Lung (tissue), 11 donors: ENCODE measurements at regions not wholly inside any gene's neighbourhood (a gene's known extent, or its start where the extent isn't known, plus 50 kb on each side); places are given as distances from the start of the nearest gene placed in this dataset.
A peak's percentile ranks its signal among the peaks of the same experiment; 100 is the strongest.
"Not testable (repeated sequence)": the region's sequence is repeated elsewhere in the genome, so short reads cannot be mapped to it uniquely, and the experiment has no call there.

Experiments
- ATAC-seq: fragments of 200-7000 bp; cut with Tn5 transposase; one replicate; pipeline ENCODE4 v1.9.1; 2020; ENCODE audit warnings: moderate number of reproducible peaks; ENCODE audit not compliant: insufficient read depth, low FRiP score
- DNase-seq, 3 donors: peaks; one replicate each; pipeline ENCODE4 v3.0.0-alpha.2; 2013 to 2017
- H3K27ac ChIP-seq, 2 donors: one replicate each; pipeline ENCODE4 v1.5.1; 2013; ENCODE audit warnings: mild to moderate bottlenecking in 2 of 2, moderate library complexity in 2 of 2, control low read depth in 1 of 2, inconsistent platforms in 1 of 2, low read depth in 1 of 2, low read length in 1 of 2
- H3K27me3 ChIP-seq, 3 donors: one replicate each; pipeline ENCODE4 v1.5.1; 2013; ENCODE audit warnings: low read length in 2 of 3; ENCODE audit not compliant: control insufficient read depth in 3 of 3, insufficient read depth in 3 of 3
- H3K36me3 ChIP-seq, 4 donors: one replicate each; pipeline ENCODE4 v1.5.1; 2013; ENCODE audit warnings: low read length in 4 of 4, mild to moderate bottlenecking in 1 of 4, moderate library complexity in 1 of 4; ENCODE audit not compliant: control insufficient read depth in 4 of 4, insufficient read depth in 4 of 4
- H3K4me1 ChIP-seq, 5 donors: one replicate each; pipeline ENCODE4 v1.5.1; 2013; ENCODE audit warnings: low read length in 5 of 5, mild to moderate bottlenecking in 2 of 5, moderate library complexity in 1 of 5; ENCODE audit not compliant: control insufficient read depth in 5 of 5, insufficient read depth in 5 of 5
- H3K4me3 ChIP-seq: one replicate; pipeline ENCODE4 v1.5.1; 2013; ENCODE audit warnings: mild to moderate bottlenecking, control low read depth, moderate library complexity
- H3K9ac ChIP-seq, 2 donors: one replicate each; pipeline ENCODE4 v1.5.1; 2013; ENCODE audit warnings: low read length in 2 of 2, control low read depth in 1 of 2; ENCODE audit not compliant: insufficient read depth in 1 of 2
- H3K9me3 ChIP-seq, 4 donors: one replicate each; pipeline ENCODE4 v1.5.1; 2013; ENCODE audit warnings: low read length in 3 of 4, mild to moderate bottlenecking in 1 of 4, moderate library complexity in 1 of 4; ENCODE audit not compliant: control insufficient read depth in 4 of 4, insufficient read depth in 3 of 4
- whole genome bisulfite sequencing, 2 donors: extraction: QIAGEN DNeasy Blood & Tissue Kit; methylation state at CpG; one replicate each; pipeline ENCODE4 v1.1.7; 2013; 5-methylcytosine and 5-hydroxymethylcytosine counted together
- TF ChIP-seq, protein P1 (sequence below): IDR thresholded peaks from 2 replicates; pipeline ENCODE4 v1.5.1; 2012; ENCODE audit warnings: mild to moderate bottlenecking; ENCODE audit errors: control extremely low read depth, extremely low read depth
- donor health status: control.
- donor health status: control.
- donor health status: Bipolar disorder and iron deficiency.
- donor health status: healthy.
- donor health status: DM: yes; HTN: yes; CAD: no.

DNA sequence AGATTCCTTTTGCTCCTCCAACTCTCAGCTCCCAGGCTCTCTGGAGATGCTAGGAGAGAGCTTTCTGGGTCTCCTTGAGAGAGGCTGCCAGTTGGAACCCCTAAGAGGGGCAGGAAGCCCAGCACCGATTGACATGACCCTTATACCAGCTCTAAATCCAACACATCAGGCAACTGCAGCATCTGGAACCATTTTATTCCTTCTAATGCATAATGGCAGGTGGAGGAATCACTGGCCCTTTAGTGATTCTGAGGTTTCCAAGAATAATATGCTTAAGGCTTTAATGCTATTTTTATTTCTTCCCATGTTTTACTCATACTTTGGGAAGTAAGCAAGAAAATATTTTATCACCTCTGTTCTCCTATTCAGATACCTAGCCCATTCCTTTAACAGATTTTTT, 60.3 kb upstream of the TEX264 start:
- 88 to 91% methylated on average over 1 of the region's 1 CpG for WGBS, 2 donors
- H3K27ac ChIP-seq: no peak overlapping the region
- TF ChIP-seq, protein P1, sequence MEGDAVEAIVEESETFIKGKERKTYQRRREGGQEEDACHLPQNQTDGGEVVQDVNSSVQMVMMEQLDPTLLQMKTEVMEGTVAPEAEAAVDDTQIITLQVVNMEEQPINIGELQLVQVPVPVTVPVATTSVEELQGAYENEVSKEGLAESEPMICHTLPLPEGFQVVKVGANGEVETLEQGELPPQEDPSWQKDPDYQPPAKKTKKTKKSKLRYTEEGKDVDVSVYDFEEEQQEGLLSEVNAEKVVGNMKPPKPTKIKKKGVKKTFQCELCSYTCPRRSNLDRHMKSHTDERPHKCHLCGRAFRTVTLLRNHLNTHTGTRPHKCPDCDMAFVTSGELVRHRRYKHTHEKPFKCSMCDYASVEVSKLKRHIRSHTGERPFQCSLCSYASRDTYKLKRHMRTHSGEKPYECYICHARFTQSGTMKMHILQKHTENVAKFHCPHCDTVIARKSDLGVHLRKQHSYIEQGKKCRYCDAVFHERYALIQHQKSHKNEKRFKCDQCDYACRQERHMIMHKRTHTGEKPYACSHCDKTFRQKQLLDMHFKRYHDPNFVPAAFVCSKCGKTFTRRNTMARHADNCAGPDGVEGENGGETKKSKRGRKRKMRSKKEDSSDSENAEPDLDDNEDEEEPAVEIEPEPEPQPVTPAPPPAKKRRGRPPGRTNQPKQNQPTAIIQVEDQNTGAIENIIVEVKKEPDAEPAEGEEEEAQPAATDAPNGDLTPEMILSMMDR: no peak

DNA sequence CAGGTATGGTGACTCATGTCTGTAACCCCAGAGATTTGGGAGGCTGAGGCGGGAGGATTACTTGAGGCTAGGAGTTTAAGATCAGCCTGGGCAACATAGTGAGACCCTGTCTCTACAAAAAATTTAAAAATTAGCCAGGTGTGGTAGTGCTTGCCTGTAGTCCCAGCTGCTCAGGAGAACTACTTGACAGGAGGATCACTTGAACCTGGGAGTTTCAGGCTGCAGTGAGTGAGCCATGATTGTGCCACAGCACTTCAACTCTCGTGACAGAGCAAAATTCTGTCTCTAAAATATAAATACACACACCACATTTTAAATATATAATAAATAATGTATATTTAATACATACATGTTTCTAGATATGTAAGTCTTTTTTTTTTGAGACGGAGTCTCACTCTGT, 53.5 kb upstream of the TEX264 start:
- Histone ChIP-seq H3K27ac (no peak overlapping the region), H3K9me3 (no peaks in the 10 kb centered on the region), H3K27me3 (no peaks in the 10 kb centered on the region), H3K36me3 (no peaks in the 10 kb centered on the region), H3K4me1 (peaks cover 0 to 17% (median 4%) of the 10 kb centered on the region in 5 donors), H3K9ac (no peak overlapping the region), H3K4me3 (no peak overlapping the region)
- DNase-seq (peak in 1 of 3 donors; percentile 15), ATAC-seq (no peak)
- TF ChIP-seq, protein P1: no peak
- WGBS, 2 donors: 76 to 91% methylated on average over 3 of the region's 3 CpGs

More for the DNA sequence above, 60.3 kb upstream of the TEX264 start:
- Histone ChIP-seq H3K9ac (no peak overlapping the region), H3K9me3 (no peaks in the 10 kb centered on the region), H3K36me3 (no peaks in the 10 kb centered on the region), H3K27me3 (no peaks in the 10 kb centered on the region), H3K4me1 (peaks cover 0 to 2% (median 0%) of the 10 kb centered on the region in 5 donors), H3K4me3 (no peak overlapping the region)
- DNase-seq: no peak
- ATAC-seq: no peak

DNA sequence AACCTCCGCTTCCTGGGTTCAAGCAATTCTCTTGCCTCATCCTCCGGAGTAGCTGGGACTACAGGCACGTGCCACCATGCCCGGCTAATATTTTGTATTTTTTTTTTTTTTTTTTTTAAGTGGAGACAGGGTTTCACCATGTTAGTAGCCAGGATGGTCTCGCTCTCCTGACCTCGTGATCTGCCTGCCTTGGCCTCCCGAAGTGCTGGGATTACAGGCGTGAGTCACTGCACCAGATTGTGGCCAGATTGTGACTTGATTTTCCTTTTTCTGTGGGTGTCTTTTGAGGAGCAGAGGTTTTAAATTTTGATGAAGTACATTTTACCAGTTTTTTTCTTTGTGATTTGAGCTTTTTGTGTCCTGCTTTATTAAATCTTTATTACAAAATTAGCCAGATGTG, 53.0 kb upstream of the TEX264 start:
- H3K27ac ChIP-seq, ATAC-seq: not testable (repeated sequence)
- 70 to 84% methylated on average over 8 of the region's 8 CpGs for WGBS, 2 donors

DNA sequence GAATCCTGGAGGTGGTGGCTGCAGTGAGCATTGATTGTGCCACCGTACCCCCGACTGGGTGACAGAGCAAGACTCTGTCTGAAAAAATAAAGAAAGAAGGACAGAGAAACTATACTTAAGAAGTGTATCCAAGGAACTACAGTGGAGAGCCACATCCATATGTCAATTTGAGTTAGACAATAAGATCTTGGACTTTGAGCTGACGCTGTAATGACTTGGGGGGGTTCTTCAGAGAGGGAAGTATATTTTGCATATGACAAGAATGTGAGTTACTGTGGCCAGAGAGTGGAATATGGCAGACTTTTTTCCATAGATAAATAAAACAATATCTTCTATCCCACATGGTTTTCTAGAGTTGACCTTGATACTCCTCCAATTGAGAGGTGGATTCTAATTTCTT, 52.6 kb upstream of the TEX264 start:
- peaks cover 0 to 21% (median 5%) of the 10 kb centered on the region in 5 donors for H3K4me1 ChIP-seq

More for the DNA sequence above, 53.0 kb upstream of the TEX264 start:
- not testable (repeated sequence) for H3K9ac ChIP-seq, H3K36me3 ChIP-seq, DNase-seq, H3K27me3 ChIP-seq, H3K9me3 ChIP-seq, H3K4me3 ChIP-seq
- peaks cover 0 to 19% (median 4%) of the 10 kb centered on the region in 5 donors for H3K4me1 ChIP-seq

More for the DNA sequence above, 52.6 kb upstream of the TEX264 start:
- ATAC-seq (no peak), DNase-seq (no peak)
- Histone ChIP-seq H3K27ac (no peak overlapping the region), H3K27me3 (no peaks in the 10 kb centered on the region), H3K36me3 (no peaks in the 10 kb centered on the region), H3K4me3 (no peak overlapping the region), H3K9ac (no peak overlapping the region), H3K9me3 (no peaks in the 10 kb centered on the region)
- 84 to 95% methylated on average over 3 of the region's 3 CpGs for WGBS, 2 donors
- TF ChIP-seq, protein P1: no peak
